ENCODE measurements at regions not wholly inside any gene's neighbourhood (a gene's known extent, or its start where the extent isn't known, plus 50 kb on each side); places are given as distances from the start of the nearest gene placed in this dataset.

- DNase-seq, result no peak
- ATAC-seq, result no peak
- Histone ChIP-seq H3K4me3 (no peak overlapping the region), H3K9me3 (no peaks in the 10 kb centered on the region), H3K4me1 (ENCODE audit: low read depth) (no peaks in the 10 kb centered on the region), H3K36me3 (ENCODE audit: low read depth) (no peaks in the 10 kb centered on the region)
- intact Hi-C loops (cut with DNase I, micrococcal nuclease), result no loop called here
- TF ChIP-seq CTCF (IDR thresholded peaks at IDR 0.05), result no peak
These were observed 291.8 kb upstream of the IRX4 start for GRCh38 chr5:2174538-2174937.

GRCh38 chr5:2173151-2173834, 290.6 kb upstream of the IRX4 start:
- intact Hi-C loops (cut with DNase I, micrococcal nuclease), result no loop called here
- Histone ChIP-seq H3K36me3 (ENCODE audit: low read depth) (no peaks in the 10 kb centered on the region), H3K4me3 (no peak overlapping the region), H3K9me3 (no peaks in the 10 kb centered on the region), H3K4me1 (ENCODE audit: low read depth) (no peaks in the 10 kb centered on the region)
- DNase-seq (no peak), ATAC-seq (no peak)
- no peak for TF ChIP-seq CTCF (IDR thresholded peaks at IDR 0.05)

GRCh38 chr5:2172471-2172870, 289.7 kb upstream of the IRX4 start:
- TF ChIP-seq CTCF (IDR thresholded peaks at IDR 0.05), result no peak
- H3K36me3 ChIP-seq (ENCODE audit: low read depth), result no peaks in the 10 kb centered on the region
- H3K4me3 ChIP-seq, result no peak overlapping the region
- no peaks in the 10 kb centered on the region for H3K9me3 ChIP-seq
- DNase-seq (no peak), ATAC-seq (no peak)
- no peaks in the 10 kb centered on the region for H3K4me1 ChIP-seq (ENCODE audit: low read depth)
- intact Hi-C loops (cut with DNase I, micrococcal nuclease), result no loop called here

- no peaks in the 10 kb centered on the region for H3K36me3 ChIP-seq (ENCODE audit: low read depth)
- H3K4me1 ChIP-seq (ENCODE audit: low read depth), result no peaks in the 10 kb centered on the region
- H3K9me3 ChIP-seq, result no peaks in the 10 kb centered on the region
- TF ChIP-seq CTCF (IDR thresholded peaks at IDR 0.05), result no peak
- no peak overlapping the region for H3K4me3 ChIP-seq
- no peak for ATAC-seq
- DNase-seq, result no peak
- intact Hi-C loops (cut with DNase I, micrococcal nuclease), result no loop called here
These were observed 288.0 kb upstream of the IRX4 start for GRCh38 chr5:2170761-2171160.

GRCh38 chr5:2169850-2170760, 287.4 kb upstream of the IRX4 start:
- ATAC-seq (no peak), DNase-seq (no peak)
- Histone ChIP-seq H3K4me3 (no peak overlapping the region), H3K4me1 (ENCODE audit: low read depth) (no peaks in the 10 kb centered on the region), H3K9me3 (no peaks in the 10 kb centered on the region), H3K36me3 (ENCODE audit: low read depth) (no peaks in the 10 kb centered on the region)
- no peak for TF ChIP-seq CTCF (IDR thresholded peaks at IDR 0.05)
- intact Hi-C loops (cut with DNase I, micrococcal nuclease), result no loop called here

Data from mucosa of descending colon (tissue), 3 donors.